MV-4-11 (cell line): ENCODE measurements at regions not wholly inside any gene's neighbourhood (a gene's known extent, or its start where the extent isn't known, plus 50 kb on each side); places are given as distances from the start of the nearest gene placed in this dataset.
"Not testable (repeated sequence)": the region's sequence is repeated elsewhere in the genome, so short reads cannot be mapped to it uniquely, and the experiment has no call there.

Experiments used
- DNase-seq: peaks from one replicate; lab custom pipeline; 2025; lab: John Stamatoyannopoulos, UW

- DNase-seq = no peak
These were observed 646.6 kb upstream of the PTBP2 start for GRCh38 chr1:96074876-96075577.

- DNase-seq = no peak
These were observed 645.7 kb upstream of the PTBP2 start for GRCh38 chr1:96075704-96076455.

- DNase-seq = no peak
These were observed 645.0 kb upstream of the PTBP2 start for GRCh38 chr1:96076589-96076988.

- no peak for DNase-seq
These were observed 642.0 kb upstream of the PTBP2 start for GRCh38 chr1:96079581-96079980.

GRCh38 chr1:96080925-96081324 is 640.7 kb upstream of the PTBP2 start:
- no peak for DNase-seq

GRCh38 chr1:96087719-96088118 is 633.9 kb upstream of the PTBP2 start:
- no peak for DNase-seq

GRCh38 chr1:96090134-96090533 is 631.5 kb upstream of the PTBP2 start:
- no peak for DNase-seq

GRCh38 chr1:96095849-96096612 is 625.6 kb upstream of the PTBP2 start:
- DNase-seq = no peak

GRCh38 chr1:96096613-96097321 is 624.8 kb upstream of the PTBP2 start:
- no peak for DNase-seq

- no peak for DNase-seq
These were observed 617.1 kb upstream of the PTBP2 start for GRCh38 chr1:96104506-96104905.

GRCh38 chr1:96104906-96105305 is 616.7 kb upstream of the PTBP2 start:
- no peak for DNase-seq

GRCh38 chr1:96116731-96117130 is 604.9 kb upstream of the PTBP2 start:
- no peak for DNase-seq

GRCh38 chr1:96130432-96130831 is 591.2 kb upstream of the PTBP2 start:
- no peak for DNase-seq

- no peak for DNase-seq
These were observed 576.9 kb upstream of the PTBP2 start for GRCh38 chr1:96144636-96145035.

- no peak for DNase-seq
These were observed 576.1 kb upstream of the PTBP2 start for GRCh38 chr1:96145492-96145891.

GRCh38 chr1:96152957-96153356 is 568.6 kb upstream of the PTBP2 start:
- DNase-seq = not testable (repeated sequence)

- DNase-seq = no peak
These were observed 564.5 kb upstream of the PTBP2 start for GRCh38 chr1:96157101-96157500.

GRCh38 chr1:96159379-96159778 is 562.2 kb upstream of the PTBP2 start:
- DNase-seq = no peak

GRCh38 chr1:96164053-96164452 is 557.5 kb upstream of the PTBP2 start:
- DNase-seq = no peak

GRCh38 chr1:96178053-96178452 is 543.5 kb upstream of the PTBP2 start:
- no peak for DNase-seq

- no peak for DNase-seq
These were observed 538.1 kb upstream of the PTBP2 start for GRCh38 chr1:96183485-96183884.

GRCh38 chr1:96183928-96184327 is 537.7 kb upstream of the PTBP2 start:
- DNase-seq = no peak
